ENCODE measurements at regions not wholly inside any gene's neighbourhood (a gene's known extent, or its start where the extent isn't known, plus 50 kb on each side); places are given as distances from the start of the nearest gene placed in this dataset.

- TF ChIP-seq ZNF16 (tag by site-specific recombination; IDR thresholded peaks at IDR 0.05; ENCODE audit: low read depth) (no peak), PRDM1 (tag by site-specific recombination; IDR thresholded peaks at IDR 0.05) (no peak), ZNF140 (tag by site-specific recombination; IDR thresholded peaks at IDR 0.05) (no peak), ZNF248 (tag by site-specific recombination; IDR thresholded peaks at IDR 0.05) (no peak)
Observed at GRCh38 chr2:164189851-164190250, 431.4 kb downstream of the GRB14 start (continued).

- CTCF ChIA-PET = no interaction called here
- Histone ChIP-seq H3K4me1 (ENCODE audit: control insufficient read depth, insufficient read depth, low read length) (no peaks in the 10 kb centered on the region), H3K4me3 (ENCODE audit: low read depth, low read length) (no peak overlapping the region), H3K27ac (ENCODE audit: extremely low read depth, low read depth, low read length) (no peak overlapping the region), H3K9me3 (ENCODE audit: control insufficient read depth, insufficient read depth, low read depth, low read length) (no peaks in the 10 kb centered on the region), H3K36me3 (ENCODE audit: control insufficient read depth in 2 of 2, insufficient read depth in 1 of 2, low read length in 2 of 2) (no peaks in the 10 kb centered on the region)
- POLR2A ChIA-PET = no interaction called here
- TF ChIP-seq BCL11A (tag by site-specific recombination; IDR thresholded peaks at IDR 0.05; ENCODE audit: low read depth) = no peak
- TF ChIP-seq BCL11B (tag by site-specific recombination; IDR thresholded peaks at IDR 0.05; ENCODE audit: low read depth) = no peak
- TF ChIP-seq ZNF175 (tag by site-specific recombination; IDR thresholded peaks at IDR 0.05) = no peak
- no peak for TF ChIP-seq SETDB1 (IDR thresholded peaks at IDR 0.05; ENCODE audit: insufficient read length, low read length)
- no peak for TF ChIP-seq ZNF621 (tag by site-specific recombination; IDR thresholded peaks at IDR 0.05)
- TF ChIP-seq ZBTB11 (tag by site-specific recombination; conservative IDR thresholded peaks at IDR 0.05; ENCODE audit: low read depth) = no peak
- no peak for TF ChIP-seq ZNF223 (tag by site-specific recombination; IDR thresholded peaks at IDR 0.05)
- no peak for TF ChIP-seq ZNF404 (tag by site-specific recombination; IDR thresholded peaks at IDR 0.05)
- TF ChIP-seq ZNF214 (tag by site-specific recombination; IDR thresholded peaks at IDR 0.05; ENCODE audit: borderline replicate concordance) = no peak
- TF ChIP-seq PRDM6 (tag by site-specific recombination; IDR thresholded peaks at IDR 0.05) = no peak
- no peak for TF ChIP-seq ZNF24 (tag by site-specific recombination; IDR thresholded peaks at IDR 0.05)
- no peak for TF ChIP-seq ZNF585B (tag by site-specific recombination; IDR thresholded peaks at IDR 0.05)
- no peak for TF ChIP-seq ZNF629 (tag by site-specific recombination; IDR thresholded peaks at IDR 0.05)
- TF ChIP-seq PATZ1 (tag by site-specific recombination; IDR thresholded peaks at IDR 0.05) = no peak
- no peak for TF ChIP-seq ZNF626 (tag by site-specific recombination; IDR thresholded peaks at IDR 0.05)
- no peak for TF ChIP-seq PBX3 (CRISPR knock-in tag; IDR thresholded peaks at IDR 0.05)
Observed at GRCh38 chr2:164187121-164187520, 434.2 kb downstream of the GRB14 start.

Measured in HEK293 (cell line).